ENCODE measurements at regions not wholly inside any gene's neighbourhood (a gene's known extent, or its start where the extent isn't known, plus 50 kb on each side); places are given as distances from the start of the nearest gene placed in this dataset.

DNA sequence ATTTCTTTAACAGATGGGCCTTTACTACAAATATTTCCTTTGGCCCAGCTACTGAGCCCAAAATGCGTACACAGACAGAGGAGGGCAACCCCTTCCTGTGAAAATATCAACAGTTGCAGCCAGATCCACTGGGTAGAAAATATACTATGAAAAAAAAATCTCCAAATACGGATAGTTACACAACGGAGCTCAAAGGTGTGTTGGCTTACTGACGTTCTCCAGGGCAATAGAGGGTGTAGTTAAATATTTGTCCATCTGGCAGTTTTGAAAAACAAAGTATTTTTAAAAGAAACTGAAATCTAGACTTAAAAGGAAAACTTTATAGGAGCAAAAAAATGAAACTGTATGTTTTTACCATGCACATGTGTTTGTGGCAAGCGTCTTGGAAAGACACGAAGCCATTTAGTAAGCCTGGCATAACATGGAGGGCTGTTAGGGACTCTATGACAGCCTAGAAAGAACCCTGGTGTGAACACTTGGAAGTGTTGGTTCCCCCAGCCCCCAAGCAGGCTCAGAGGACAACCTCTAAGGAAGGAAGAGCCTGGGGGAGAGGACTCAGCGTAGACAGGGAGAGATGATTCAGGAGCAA is 157.8 kb upstream of the TRPM3 start:
- DNase-seq (ENCODE audit: low read depth): no peak
- TF ChIP-seq CTCF (IDR thresholded peaks at IDR 0.05; ENCODE audit: insufficient read depth, low read depth, low read length): no peak
- no peak overlapping the region for H3K4me3 ChIP-seq (ENCODE audit: low read depth, low read length)

GRCh38 chr9:71273613-71274012 is 152.2 kb upstream of the TRPM3 start:
- no peak overlapping the region for H3K4me3 ChIP-seq (ENCODE audit: low read depth, low read length)
- no peak for TF ChIP-seq CTCF (IDR thresholded peaks at IDR 0.05; ENCODE audit: insufficient read depth, low read depth, low read length)
- no peak for DNase-seq (ENCODE audit: low read depth)

GRCh38 chr9:71271602-71272001 is 150.2 kb upstream of the TRPM3 start:
- H3K4me3 ChIP-seq (ENCODE audit: low read depth, low read length): no peak overlapping the region
- no peak for DNase-seq (ENCODE audit: low read depth)
- TF ChIP-seq CTCF (IDR thresholded peaks at IDR 0.05; ENCODE audit: insufficient read depth, low read depth, low read length): no peak

DNA sequence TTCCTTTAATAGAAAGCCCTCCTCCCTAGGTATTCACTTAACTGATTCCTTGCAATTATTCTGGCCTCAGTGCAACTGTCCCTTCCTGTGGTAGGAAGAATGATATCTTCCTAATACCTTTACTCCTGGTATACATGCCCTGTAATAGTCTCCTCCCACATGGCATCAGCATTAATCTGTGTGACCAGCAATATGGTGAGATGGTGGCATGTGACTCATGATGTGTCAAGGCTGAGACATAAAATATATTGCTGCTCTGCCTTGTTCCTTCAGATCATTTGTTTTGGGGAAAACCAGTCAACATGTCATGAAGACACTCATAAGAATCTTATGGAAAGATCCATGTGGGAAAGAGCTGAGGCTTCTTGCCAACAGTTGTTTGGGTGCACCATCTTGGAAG is 149.1 kb upstream of the TRPM3 start:
- no peak for TF ChIP-seq CTCF (IDR thresholded peaks at IDR 0.05; ENCODE audit: insufficient read depth, low read depth, low read length)
- no peak for DNase-seq (ENCODE audit: low read depth)
- H3K4me3 ChIP-seq (ENCODE audit: low read depth, low read length): no peak overlapping the region

- DNase-seq (ENCODE audit: low read depth): no peak
- TF ChIP-seq CTCF (IDR thresholded peaks at IDR 0.05; ENCODE audit: insufficient read depth, low read depth, low read length): no peak
- H3K4me3 ChIP-seq (ENCODE audit: low read depth, low read length): no peak overlapping the region
These were observed 148.4 kb upstream of the TRPM3 start for GRCh38 chr9:71269859-71270258.

DNA sequence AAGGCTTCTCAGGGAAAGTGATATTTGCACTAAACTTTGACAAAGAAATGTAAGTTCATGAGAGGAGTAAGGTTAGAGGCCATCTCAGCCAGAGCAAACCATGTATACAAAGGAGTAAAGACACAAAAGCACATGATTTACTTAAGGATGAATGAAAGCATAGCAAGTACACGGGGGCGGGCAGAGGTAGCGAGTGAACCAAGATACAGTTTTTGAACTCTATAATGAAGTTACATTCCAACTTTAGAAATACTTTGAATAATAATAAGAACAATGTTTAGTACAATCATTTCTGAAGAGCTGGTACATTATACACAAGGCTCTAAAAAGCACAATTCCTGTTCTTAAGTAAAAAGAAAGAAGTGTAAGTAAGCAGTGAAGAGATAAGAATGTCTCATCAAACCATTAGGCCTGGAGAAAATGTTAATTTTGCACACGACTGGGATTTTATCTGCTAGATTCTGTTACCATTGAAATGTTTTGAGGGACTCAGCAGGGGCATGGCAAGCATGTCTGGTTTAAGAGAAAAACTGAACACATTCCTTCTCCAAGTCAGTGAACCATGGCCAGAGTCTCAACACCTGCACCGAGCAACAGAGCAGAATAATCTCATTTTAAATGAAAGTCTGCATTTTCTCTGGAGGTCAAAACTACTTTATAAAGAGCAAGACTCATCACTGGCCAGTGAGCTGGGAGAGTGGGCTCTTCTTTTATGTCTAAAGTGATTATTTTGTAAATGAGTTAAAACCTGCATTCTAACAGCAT is 147.6 kb upstream of the TRPM3 start:
- TF ChIP-seq CTCF (IDR thresholded peaks at IDR 0.05; ENCODE audit: insufficient read depth, low read depth, low read length): no peak
- DNase-seq (ENCODE audit: low read depth): no peak

More for the DNA sequence above, 147.6 kb upstream of the TRPM3 start:
- H3K4me3 ChIP-seq (ENCODE audit: low read depth, low read length): no peak overlapping the region
